Loucy (cell line): ENCODE measurements at regions not wholly inside any gene's neighbourhood (a gene's known extent, or its start where the extent isn't known, plus 50 kb on each side); places are given as distances from the start of the nearest gene placed in this dataset.

Experiments
- EZH2phosphoT487 ChIP-seq: fragments of 200-600 bp; IDR thresholded peaks from 2 replicates; pipeline ENCODE4 v1.6.1; 2018; ENCODE audit warnings: antibody characterized with exemption, mild to moderate bottlenecking, moderate library complexity, borderline replicate concordance
- TF ChIP-seq, protein P1 (sequence below): fragments of 200-600 bp; sonication (generic); conservative IDR thresholded peaks from 2 replicates; pipeline ENCODE4 v1.5.1; 2014; ENCODE audit warnings: mild to moderate bottlenecking, antibody characterized with exemption, low read length

GRCh38 chr21:33171616-33172169 lies 58.0 kb upstream of the IFNAR2 start:
- TF ChIP-seq, protein P1, sequence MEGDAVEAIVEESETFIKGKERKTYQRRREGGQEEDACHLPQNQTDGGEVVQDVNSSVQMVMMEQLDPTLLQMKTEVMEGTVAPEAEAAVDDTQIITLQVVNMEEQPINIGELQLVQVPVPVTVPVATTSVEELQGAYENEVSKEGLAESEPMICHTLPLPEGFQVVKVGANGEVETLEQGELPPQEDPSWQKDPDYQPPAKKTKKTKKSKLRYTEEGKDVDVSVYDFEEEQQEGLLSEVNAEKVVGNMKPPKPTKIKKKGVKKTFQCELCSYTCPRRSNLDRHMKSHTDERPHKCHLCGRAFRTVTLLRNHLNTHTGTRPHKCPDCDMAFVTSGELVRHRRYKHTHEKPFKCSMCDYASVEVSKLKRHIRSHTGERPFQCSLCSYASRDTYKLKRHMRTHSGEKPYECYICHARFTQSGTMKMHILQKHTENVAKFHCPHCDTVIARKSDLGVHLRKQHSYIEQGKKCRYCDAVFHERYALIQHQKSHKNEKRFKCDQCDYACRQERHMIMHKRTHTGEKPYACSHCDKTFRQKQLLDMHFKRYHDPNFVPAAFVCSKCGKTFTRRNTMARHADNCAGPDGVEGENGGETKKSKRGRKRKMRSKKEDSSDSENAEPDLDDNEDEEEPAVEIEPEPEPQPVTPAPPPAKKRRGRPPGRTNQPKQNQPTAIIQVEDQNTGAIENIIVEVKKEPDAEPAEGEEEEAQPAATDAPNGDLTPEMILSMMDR: no peak
- TF ChIP-seq EZH2phosphoT487: no peak
